ENCODE measurements at regions not wholly inside any gene's neighbourhood (a gene's known extent, or its start where the extent isn't known, plus 50 kb on each side); places are given as distances from the start of the nearest gene placed in this dataset.

GRCh38 chr6:159389695-159390094, 220.5 kb downstream of the FNDC1 start:
- Histone ChIP-seq H3K4me3 (no peak overlapping the region), H3K9ac (ENCODE audit: insufficient read depth in 1 of 2, low read length in 2 of 2) (no peak overlapping the region), H3K36me3 (ENCODE audit: control insufficient read depth in 4 of 4, insufficient read depth in 4 of 4, low read length in 4 of 4) (no peaks in the 10 kb centered on the region), H3K27me3 (ENCODE audit: control insufficient read depth in 3 of 3, insufficient read depth in 3 of 3, low read length in 2 of 3) (no peaks in the 10 kb centered on the region), H3K4me1 (ENCODE audit: control insufficient read depth in 5 of 5, insufficient read depth in 5 of 5, low read length in 5 of 5) (peaks cover 0 to 4% (median 0%) of the 10 kb centered on the region in 5 donors), H3K27ac (ENCODE audit: low read depth in 1 of 2, low read length in 1 of 2) (no peak overlapping the region), H3K9me3 (ENCODE audit: control insufficient read depth in 4 of 4, insufficient read depth in 3 of 4, low read length in 3 of 4) (peaks cover 0 to 5% (median 0%) of the 10 kb centered on the region in 4 donors)
- no peak for DNase-seq
- ATAC-seq (ENCODE audit: insufficient read depth, low FRiP score): no peak
- TF ChIP-seq, protein P1, sequence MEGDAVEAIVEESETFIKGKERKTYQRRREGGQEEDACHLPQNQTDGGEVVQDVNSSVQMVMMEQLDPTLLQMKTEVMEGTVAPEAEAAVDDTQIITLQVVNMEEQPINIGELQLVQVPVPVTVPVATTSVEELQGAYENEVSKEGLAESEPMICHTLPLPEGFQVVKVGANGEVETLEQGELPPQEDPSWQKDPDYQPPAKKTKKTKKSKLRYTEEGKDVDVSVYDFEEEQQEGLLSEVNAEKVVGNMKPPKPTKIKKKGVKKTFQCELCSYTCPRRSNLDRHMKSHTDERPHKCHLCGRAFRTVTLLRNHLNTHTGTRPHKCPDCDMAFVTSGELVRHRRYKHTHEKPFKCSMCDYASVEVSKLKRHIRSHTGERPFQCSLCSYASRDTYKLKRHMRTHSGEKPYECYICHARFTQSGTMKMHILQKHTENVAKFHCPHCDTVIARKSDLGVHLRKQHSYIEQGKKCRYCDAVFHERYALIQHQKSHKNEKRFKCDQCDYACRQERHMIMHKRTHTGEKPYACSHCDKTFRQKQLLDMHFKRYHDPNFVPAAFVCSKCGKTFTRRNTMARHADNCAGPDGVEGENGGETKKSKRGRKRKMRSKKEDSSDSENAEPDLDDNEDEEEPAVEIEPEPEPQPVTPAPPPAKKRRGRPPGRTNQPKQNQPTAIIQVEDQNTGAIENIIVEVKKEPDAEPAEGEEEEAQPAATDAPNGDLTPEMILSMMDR (IDR thresholded peaks at IDR 0.05; ENCODE audit: control extremely low read depth, extremely low read depth): no peak
- WGBS, 2 donors: 33 to 34% methylated on average over 3 of the region's 3 CpGs

GRCh38 chr6:159380114-159380513, 210.9 kb downstream of the FNDC1 start:
- Histone ChIP-seq H3K9ac (ENCODE audit: insufficient read depth in 1 of 2, low read length in 2 of 2) (no peak overlapping the region), H3K9me3 (ENCODE audit: control insufficient read depth in 4 of 4, insufficient read depth in 3 of 4, low read length in 3 of 4) (no peaks in the 10 kb centered on the region), H3K36me3 (ENCODE audit: control insufficient read depth in 4 of 4, insufficient read depth in 4 of 4, low read length in 4 of 4) (no peaks in the 10 kb centered on the region), H3K4me1 (ENCODE audit: control insufficient read depth in 5 of 5, insufficient read depth in 5 of 5, low read length in 5 of 5) (peaks cover 0 to 17% (median 0%) of the 10 kb centered on the region in 5 donors), H3K4me3 (no peak overlapping the region), H3K27ac (ENCODE audit: low read depth in 1 of 2, low read length in 1 of 2) (no peak overlapping the region), H3K27me3 (ENCODE audit: control insufficient read depth in 3 of 3, insufficient read depth in 3 of 3, low read length in 2 of 3) (no peaks in the 10 kb centered on the region)
- WGBS, 2 donors: 97% methylated on average over 1 of the region's 1 CpG
- TF ChIP-seq, protein P1 (IDR thresholded peaks at IDR 0.05; ENCODE audit: control extremely low read depth, extremely low read depth): no peak
- DNase-seq (no peak), ATAC-seq (ENCODE audit: insufficient read depth, low FRiP score) (no peak)

DNA sequence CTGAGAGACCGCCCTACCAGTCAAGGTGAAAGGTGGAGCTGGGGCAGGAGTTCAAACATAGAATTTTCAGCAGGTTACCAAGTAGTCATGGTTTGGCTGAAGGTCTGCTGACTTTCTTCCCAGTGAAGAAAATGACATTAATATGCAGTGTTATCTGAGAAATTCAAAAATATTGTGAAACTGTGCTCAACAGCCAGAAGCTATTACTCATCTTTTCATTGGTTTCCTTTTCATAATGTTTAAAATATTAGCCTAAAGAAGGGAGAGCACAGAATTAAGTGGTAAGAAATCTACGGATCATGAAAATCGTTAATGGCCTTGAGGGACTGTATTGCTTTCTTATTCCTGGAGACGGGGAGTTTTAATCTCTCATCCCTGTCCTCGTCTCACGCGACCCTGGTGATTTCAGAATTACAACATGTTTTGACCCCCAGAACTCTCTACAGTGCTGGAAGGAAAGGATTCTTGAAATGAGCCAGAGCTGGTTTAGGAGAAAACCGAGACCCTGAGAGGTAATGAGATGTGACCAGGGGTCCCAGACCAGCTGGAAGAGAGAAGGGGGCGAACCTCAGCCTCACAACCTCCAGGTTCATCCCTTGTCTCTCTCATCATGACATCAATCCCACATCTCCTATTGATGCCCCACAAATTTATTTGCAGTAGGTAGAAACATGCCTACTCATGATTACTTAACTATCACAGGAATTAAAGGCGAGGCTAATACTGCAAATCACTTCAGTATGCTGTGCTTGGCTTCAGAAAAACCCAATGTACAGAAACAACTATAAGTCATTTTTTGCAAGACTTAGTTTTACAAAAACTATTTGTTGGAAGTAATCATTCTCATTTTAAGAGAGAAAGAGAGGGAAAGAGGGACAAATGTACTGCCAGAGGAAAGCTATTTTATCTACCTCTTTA, 209.5 kb downstream of the FNDC1 start:
- Histone ChIP-seq H3K27ac (ENCODE audit: low read depth in 1 of 2, low read length in 1 of 2) (no peak overlapping the region), H3K9ac (ENCODE audit: insufficient read depth in 1 of 2, low read length in 2 of 2) (no peak overlapping the region), H3K4me3 (no peak overlapping the region), H3K27me3 (ENCODE audit: control insufficient read depth in 3 of 3, insufficient read depth in 3 of 3, low read length in 2 of 3) (no peaks in the 10 kb centered on the region), H3K4me1 (ENCODE audit: control insufficient read depth in 5 of 5, insufficient read depth in 5 of 5, low read length in 5 of 5) (peaks cover 0 to 17% (median 0%) of the 10 kb centered on the region in 5 donors), H3K9me3 (ENCODE audit: control insufficient read depth in 4 of 4, insufficient read depth in 3 of 4, low read length in 3 of 4) (no peaks in the 10 kb centered on the region), H3K36me3 (ENCODE audit: control insufficient read depth in 4 of 4, insufficient read depth in 4 of 4, low read length in 4 of 4) (no peaks in the 10 kb centered on the region)
- DNase-seq: peak in 2 of 3 donors; percentile 16 to 33
- TF ChIP-seq, protein P1 (IDR thresholded peaks at IDR 0.05; ENCODE audit: control extremely low read depth, extremely low read depth): no peak
- no peak for ATAC-seq (ENCODE audit: insufficient read depth, low FRiP score)
- WGBS, 2 donors: 81 to 83% methylated on average over 10 of the region's 10 CpGs

Measured in lung (tissue), 11 donors.